GM19035 (cell line): ENCODE measurements at regions not wholly inside any gene's neighbourhood (a gene's known extent, or its start where the extent isn't known, plus 50 kb on each side); places are given as distances from the start of the nearest gene placed in this dataset.
"Not testable (repeated sequence)": the region's sequence is repeated elsewhere in the genome, so short reads cannot be mapped to it uniquely, and the experiment has no call there.

Source experiments
- ATAC-seq: cut with Tn5 transposase; IDR thresholded peaks from one replicate; pipeline ENCODE4 v1.9.1; 2021; ENCODE audit not compliant: unreplicated experiment

- ATAC-seq: no peak
Observed at GRCh38 chr11:95445746-95446333, 214.8 kb upstream of the SESN3 start.

DNA sequence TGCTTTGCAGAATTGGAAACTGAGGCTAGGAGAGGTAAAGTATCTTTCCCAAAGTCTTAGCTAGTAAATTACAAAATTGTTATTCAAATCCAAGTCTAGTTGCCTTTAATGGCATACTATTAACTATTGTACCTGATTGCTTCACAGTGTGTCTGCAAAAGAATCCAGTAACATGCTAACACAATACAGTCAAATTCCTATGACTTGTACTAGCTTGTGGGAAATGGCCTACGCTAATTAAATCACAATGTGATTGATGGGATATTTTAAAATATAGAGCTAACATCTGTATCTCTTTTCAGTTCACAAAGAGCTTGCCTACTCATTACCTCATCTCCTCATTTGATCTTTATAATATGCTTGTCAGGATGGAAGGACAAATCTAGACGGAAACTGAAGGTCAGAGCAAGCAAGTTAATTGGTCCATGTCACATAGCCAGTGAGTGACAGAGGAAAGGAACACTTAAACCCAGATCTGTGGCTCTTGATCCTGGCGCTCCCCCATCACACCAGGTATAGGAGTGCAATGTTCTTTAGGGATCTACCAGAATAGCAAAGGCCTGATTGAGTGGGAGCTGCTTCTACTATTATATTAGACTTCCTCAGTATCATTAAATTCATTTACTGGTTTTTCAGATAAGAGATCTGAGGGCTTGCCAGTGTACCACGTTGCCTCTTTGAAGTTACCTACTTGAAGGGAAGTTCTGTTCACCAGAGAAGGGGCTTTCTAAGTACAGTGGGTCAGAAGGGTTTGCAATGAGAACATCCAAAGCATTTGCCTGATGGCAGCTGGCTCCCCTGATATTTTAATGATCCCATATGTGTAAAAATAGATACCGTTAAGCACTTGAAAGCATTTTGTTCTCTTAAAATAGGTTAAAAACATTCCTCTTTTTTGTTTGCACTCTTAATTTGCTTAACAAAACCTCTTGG lies 213.6 kb upstream of the SESN3 start:
- no peak for ATAC-seq

GRCh38 chr11:95443386-95443785 lies 212.4 kb upstream of the SESN3 start:
- no peak for ATAC-seq

DNA sequence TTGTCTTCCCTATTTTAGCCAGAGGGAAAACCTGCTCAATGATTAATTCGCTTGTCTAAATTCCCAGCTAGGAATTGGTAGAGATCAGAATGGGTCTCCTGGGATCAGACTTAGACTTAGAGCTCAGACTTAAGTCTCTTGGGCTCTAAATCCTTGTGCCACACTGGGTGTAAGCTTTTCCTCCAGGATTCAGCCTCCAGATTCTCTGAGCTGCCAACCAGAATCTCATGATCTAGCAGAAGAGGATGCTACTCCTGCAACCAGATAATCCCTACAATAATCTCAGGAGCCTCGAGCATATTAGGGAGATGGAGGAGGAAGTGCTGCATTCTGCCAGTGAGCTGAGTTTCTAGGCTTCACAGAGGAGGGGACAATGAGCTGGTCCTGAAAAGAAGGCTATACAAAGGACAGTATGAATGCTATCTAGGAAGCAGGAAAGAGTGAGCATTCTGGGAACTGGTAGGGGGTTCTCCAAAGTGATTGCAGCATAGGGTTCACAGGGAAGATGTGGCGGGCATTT lies 211.6 kb upstream of the SESN3 start:
- ATAC-seq: no peak

DNA sequence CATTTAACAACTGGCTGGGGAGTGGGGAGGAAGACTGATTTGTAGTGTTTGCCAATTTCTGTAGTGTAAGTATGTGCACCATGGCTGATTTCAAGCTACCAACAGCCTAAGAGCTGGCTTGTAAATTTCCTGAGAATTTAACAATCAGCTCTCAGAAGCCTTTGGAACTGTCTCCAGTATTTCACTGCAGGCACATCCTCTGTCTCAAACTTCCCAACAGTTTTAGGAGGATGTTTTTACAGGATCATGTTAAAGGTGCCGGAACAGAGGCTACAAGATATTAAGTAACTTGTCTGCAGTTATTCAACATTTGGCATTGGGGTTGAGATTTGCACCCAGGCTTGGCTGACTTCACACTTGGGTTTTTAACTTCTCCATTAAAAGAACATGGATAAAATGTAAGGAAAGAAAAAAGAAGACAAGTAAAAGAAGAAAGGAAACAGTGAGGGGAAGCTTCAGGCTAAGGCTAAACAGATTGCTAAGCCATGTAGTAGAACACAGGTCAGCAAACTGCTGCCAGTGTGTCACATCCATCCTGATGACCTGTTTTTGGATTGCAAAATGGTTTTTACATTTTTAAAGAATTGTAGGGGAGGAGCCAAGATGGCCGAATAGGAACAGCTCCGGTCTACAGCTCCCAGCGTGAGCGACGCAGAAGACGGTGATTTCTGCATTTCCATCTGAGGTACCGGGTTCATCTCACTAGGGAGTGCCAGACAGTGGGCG lies 204.8 kb upstream of the SESN3 start:
- no peak for ATAC-seq

- ATAC-seq: no peak
Observed at GRCh38 chr11:95435192-95435591, 204.2 kb upstream of the SESN3 start.

- no peak for ATAC-seq
Observed at GRCh38 chr11:95434489-95435057, 203.6 kb upstream of the SESN3 start.

DNA sequence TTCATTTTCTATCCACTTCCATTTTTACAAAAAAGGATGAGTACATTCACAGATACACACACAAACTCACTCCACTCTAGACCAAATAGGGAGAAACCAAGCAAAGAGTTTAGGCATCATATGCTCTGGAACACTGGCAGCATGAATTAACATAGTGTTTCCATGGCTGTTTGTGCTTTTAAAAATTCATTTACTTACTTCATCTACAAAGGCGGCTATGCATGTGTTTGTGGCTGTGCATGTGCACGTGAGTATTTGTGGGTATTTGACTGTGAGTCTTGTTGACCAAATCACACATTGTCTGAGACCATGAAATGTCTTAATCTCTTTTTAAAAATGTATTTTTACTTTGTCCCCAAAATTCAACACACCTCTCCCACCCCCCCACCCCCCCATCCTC lies 203.0 kb upstream of the SESN3 start:
- no peak for ATAC-seq

DNA sequence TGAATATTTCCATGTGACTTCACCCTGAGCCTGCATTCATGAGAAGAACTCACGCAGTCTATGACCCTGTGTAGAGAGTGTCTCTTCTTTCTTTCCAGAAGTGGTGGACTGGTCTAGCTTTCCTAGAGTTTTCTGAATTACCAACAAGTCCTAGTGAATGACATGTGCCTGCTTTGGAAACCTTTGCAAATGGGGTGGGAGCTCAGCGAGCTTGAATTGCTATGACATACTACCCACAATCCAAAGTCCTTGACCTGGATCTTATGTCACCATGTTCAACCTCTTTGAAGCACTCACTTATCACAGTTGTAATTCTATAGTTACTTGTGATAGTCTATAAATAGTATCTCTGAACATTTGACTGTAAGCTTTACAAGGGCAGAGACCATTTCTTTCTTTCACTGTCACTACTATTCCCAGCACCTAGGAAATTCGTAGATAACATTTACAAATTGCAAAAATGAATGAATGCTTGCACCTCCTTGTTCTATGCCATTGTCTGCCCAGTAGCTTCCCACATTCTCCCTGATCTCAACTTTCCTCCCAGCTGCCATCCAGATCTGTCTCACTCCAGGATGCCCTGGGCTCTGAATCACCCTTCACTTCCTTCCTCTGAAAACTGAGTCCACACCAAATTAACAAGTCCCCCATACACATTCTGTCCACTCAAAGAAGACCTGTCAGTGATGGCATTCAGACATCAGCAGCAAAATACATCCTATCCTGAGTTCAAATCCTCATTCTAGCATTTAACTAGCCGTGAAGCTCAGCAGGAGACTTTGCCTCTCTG lies 201.9 kb upstream of the SESN3 start:
- no peak for ATAC-seq

- no peak for ATAC-seq
Observed at GRCh38 chr11:95429376-95429907, 198.4 kb upstream of the SESN3 start.

- ATAC-seq: no peak
Observed at GRCh38 chr11:95426823-95427462, 195.9 kb upstream of the SESN3 start.

GRCh38 chr11:95419915-95420314 lies 188.9 kb upstream of the SESN3 start:
- no peak for ATAC-seq

GRCh38 chr11:95418916-95419315 lies 187.9 kb upstream of the SESN3 start:
- ATAC-seq: no peak

GRCh38 chr11:95417832-95418231 lies 186.8 kb upstream of the SESN3 start:
- ATAC-seq: no peak

- no peak for ATAC-seq
Observed at GRCh38 chr11:95415837-95416304, 184.9 kb upstream of the SESN3 start.

DNA sequence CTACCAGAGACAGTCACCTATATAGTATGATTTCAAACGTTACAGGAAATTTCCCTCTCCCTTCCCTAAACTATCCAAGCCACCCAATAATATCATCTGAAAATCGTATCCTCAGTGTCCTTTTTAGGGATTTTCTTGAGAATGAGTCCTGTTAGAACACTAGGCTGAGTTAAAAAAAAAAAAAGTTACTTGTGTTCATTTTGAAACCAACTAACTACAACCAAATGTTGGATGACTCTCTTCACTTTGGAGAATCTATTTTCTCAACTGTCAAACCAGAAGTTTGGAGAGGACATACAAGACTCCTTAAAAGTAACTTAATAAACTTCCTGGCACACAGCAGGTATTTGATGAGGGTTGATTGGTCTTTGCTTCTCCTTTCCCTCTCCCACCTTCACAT lies 183.2 kb upstream of the SESN3 start:
- ATAC-seq: no peak

DNA sequence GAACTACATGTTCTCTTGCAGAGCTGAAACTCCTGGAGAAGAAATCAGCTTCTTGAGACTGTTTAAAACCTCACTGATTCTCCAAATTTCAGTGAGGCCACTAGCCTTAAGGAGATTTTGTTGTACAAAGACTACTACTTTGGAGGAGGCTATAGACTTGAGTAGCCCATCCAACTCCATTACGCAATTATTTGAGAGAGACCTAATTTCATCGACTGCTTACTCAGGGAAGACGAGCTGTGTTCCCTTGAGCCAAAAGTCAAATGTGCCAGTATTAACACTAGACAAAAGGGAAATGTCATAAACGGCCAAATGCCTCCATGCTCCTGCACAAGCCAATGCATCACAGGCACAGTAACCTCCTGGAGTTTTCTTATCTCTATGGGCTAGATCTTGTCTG lies 182.8 kb upstream of the SESN3 start:
- no peak for ATAC-seq

DNA sequence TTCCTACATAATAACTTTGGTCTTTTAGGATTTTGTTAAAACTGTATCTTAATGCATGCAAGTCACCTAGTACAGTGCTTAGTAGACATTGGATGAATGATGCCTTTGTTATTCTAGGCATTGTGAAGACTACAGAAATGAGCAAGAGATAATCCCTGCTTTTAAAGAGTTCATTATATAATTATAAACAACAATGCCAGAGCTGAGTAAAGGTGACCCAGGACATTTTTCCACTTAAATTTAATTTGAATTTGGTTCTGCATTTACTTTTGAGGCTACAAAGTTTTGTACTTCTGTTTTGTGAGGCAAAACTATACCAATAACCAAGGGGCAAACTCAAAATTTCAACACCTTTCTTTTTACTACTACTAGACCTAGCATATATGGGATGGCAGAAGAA lies 182.0 kb upstream of the SESN3 start:
- ATAC-seq: no peak

- ATAC-seq: no peak
Observed at GRCh38 chr11:95412074-95412473, 181.1 kb upstream of the SESN3 start.

DNA sequence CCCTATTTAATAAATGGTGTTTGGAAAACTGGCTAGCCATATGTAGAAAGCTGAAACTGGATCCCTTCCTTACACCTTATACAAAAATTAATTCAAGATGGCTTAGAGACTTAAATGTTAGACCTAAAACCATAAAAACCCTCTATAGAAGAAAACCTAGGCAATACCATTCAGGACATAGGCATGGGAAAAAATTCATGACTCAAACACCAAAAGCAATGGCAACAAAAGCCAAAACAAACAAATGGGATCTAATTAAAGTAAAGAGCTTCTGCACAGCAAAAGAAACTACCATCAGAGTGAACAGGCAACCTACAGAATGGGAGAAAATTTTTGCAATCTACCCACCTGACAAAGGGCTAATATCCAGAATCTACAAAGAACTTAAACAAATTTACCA lies 179.7 kb upstream of the SESN3 start:
- ATAC-seq: not testable (repeated sequence)
